H1 (cell line): ENCODE measurements at regions not wholly inside any gene's neighbourhood (a gene's known extent, or its start where the extent isn't known, plus 50 kb on each side); places are given as distances from the start of the nearest gene placed in this dataset.
"Not testable (repeated sequence)": the region's sequence is repeated elsewhere in the genome, so short reads cannot be mapped to it uniquely, and the experiment has no call there.

ENCODE experiments used
- CTCF ChIA-PET: fragments of 300-600 bp; sonication (Branson Sonifier 250); formaldehyde crosslinking; loops from one replicate; lab custom pipeline; 2021; ENCODE audit not compliant: partially characterized antibody; lab: Charles Lee
- POLR2A ChIA-PET: fragments of 300-600 bp; sonication (Branson Sonifier 250); formaldehyde crosslinking; loops from one replicate; lab custom pipeline; 2021; ENCODE audit warnings: inconsistent platforms; ENCODE audit not compliant: partially characterized antibody; lab: Charles Lee
- DNase-seq, 2 experiments: peaks; one replicate each; pipeline versions ENCODE4 v3.0.0 to v3.0.0-alpha.2; 2010 to 2022; ENCODE audit warnings: low spot score in 2 of 2, low read depth in 1 of 2, mixed read lengths in 1 of 2
- FAIRE-seq: peaks from 2 replicates; lab custom pipeline; 2011; peaks lifted over from hg19 to GRCh38; lab: Jason Lieb, UNC
- H2AFZ ChIP-seq: 2 replicates; pipeline ENCODE4 v1.8.1; 2012; ENCODE audit warnings: low read length, inconsistent platforms
- H2AK5ac ChIP-seq: 2 replicates; pipeline ENCODE4 v1.6.1; 2013; ENCODE audit warnings: low read depth, low read length
- H2BK120ac ChIP-seq: replicated peaks from 2 replicates; pipeline ENCODE3; 2013; ENCODE audit warnings: low read depth, low read length, inconsistent platforms
- H2BK12ac ChIP-seq: 2 replicates; pipeline ENCODE4 v1.6.1; 2013; ENCODE audit warnings: low read depth, low read length
- H2BK15ac ChIP-seq: 2 replicates; pipeline ENCODE4 v1.6.1; 2013; ENCODE audit warnings: low read length
- H2BK20ac ChIP-seq: 2 replicates; pipeline ENCODE4 v1.6.1; 2013; ENCODE audit warnings: low read length
- H2BK5ac ChIP-seq: 2 replicates; pipeline ENCODE4 v1.6.1; 2013; ENCODE audit warnings: low read depth, low read length
- H3K14ac ChIP-seq: 2 replicates; pipeline ENCODE4 v1.6.1; 2013; ENCODE audit warnings: inconsistent platforms; ENCODE audit not compliant: insufficient read length
- H3K18ac ChIP-seq: 2 replicates; pipeline ENCODE4 v1.6.1; 2013; ENCODE audit warnings: low read length; ENCODE audit errors: extremely low read depth
- H3K23ac ChIP-seq: 2 replicates; pipeline ENCODE4 v1.6.1; 2013; ENCODE audit warnings: inconsistent platforms; ENCODE audit not compliant: insufficient read length
- H3K23me2 ChIP-seq: 2 replicates; pipeline ENCODE4 v1.6.1; 2013; ENCODE audit warnings: low read depth, low read length
- H3K27ac ChIP-seq: 2 replicates; pipeline ENCODE4 v1.6.1; 2011; ENCODE audit warnings: low read depth, low read length, inconsistent platforms
- H3K27me3 ChIP-seq, 4 experiments: replicated peaks in 1 of 4; 1 replicate in 1 of 4; 2 replicates in 3 of 4; pipeline versions ENCODE4 v1.6.1 to v1.8.1; 2011 to 2013; ENCODE audit warnings: low read length in 3 of 4, mild to moderate bottlenecking in 3 of 4, inconsistent platforms in 2 of 4, mixed read lengths in 2 of 4, moderate library complexity in 1 of 4; ENCODE audit not compliant: control insufficient read depth in 3 of 4, insufficient read depth in 3 of 4; ENCODE audit errors: extremely low read depth in 1 of 4
- H3K36me3 ChIP-seq, 4 experiments: 2 replicates each; pipeline versions ENCODE4 v1.6.1 to v1.8.1; 2011 to 2013; ENCODE audit warnings: mild to moderate bottlenecking in 4 of 4, low read length in 3 of 4, moderate library complexity in 2 of 4, control low read depth in 1 of 4, inconsistent platforms in 1 of 4; ENCODE audit not compliant: insufficient read depth in 4 of 4, control insufficient read depth in 2 of 4
- H3K4ac ChIP-seq: replicated peaks from 2 replicates; pipeline ENCODE3; 2013; ENCODE audit warnings: low read length, low read depth, mixed read lengths, inconsistent platforms; ENCODE audit not compliant: insufficient read length
- H3K4me1 ChIP-seq, 4 experiments: replicated peaks in 1 of 4; 1 replicate in 1 of 4; 2 replicates in 3 of 4; pipeline versions ENCODE4 v1.6.1 to v1.8.1; 2011 to 2013; ENCODE audit warnings: low read length in 3 of 4, inconsistent platforms in 2 of 4, mixed read lengths in 1 of 4; ENCODE audit not compliant: insufficient read depth in 4 of 4, control insufficient read depth in 3 of 4
- H3K4me2 ChIP-seq, 2 experiments: 2 replicates each; pipeline versions ENCODE4 v1.6.1 to v1.8.1; 2011 to 2013; ENCODE audit warnings: low read depth in 2 of 2, low read length in 2 of 2, control low read depth in 1 of 2, inconsistent platforms in 1 of 2, mild to moderate bottlenecking in 1 of 2; ENCODE audit not compliant: insufficient read depth in 1 of 2
- H3K4me3 ChIP-seq, 4 experiments: fragments of 200-600, 300-600 bp in 1 of 4; sonication (generic), shearing (Covaris generic), sonication (Bioruptor Twin) in 1 of 4; 2 replicates each; pipeline versions ENCODE4 v1.5.1 to v1.8.1; 2011 to 2016; ENCODE audit warnings: low read length in 4 of 4, low read depth in 3 of 4, control low read depth in 2 of 4, inconsistent platforms in 2 of 4, mild to moderate bottlenecking in 2 of 4, mixed read lengths in 1 of 4, moderate library complexity in 1 of 4; ENCODE audit not compliant: insufficient read depth in 2 of 4; ENCODE audit errors: extremely low read depth in 1 of 4
- H3K56ac ChIP-seq: replicated peaks from 2 replicates; pipeline ENCODE3; 2013; ENCODE audit warnings: low read depth, mild to moderate bottlenecking, mixed read lengths, low read length, inconsistent platforms; ENCODE audit not compliant: insufficient read length
- H3K79me1 ChIP-seq: 2 replicates; pipeline ENCODE4 v1.6.1; 2013; ENCODE audit warnings: low read depth, low read length, control low read depth
- H3K79me2 ChIP-seq, 2 experiments: 2 replicates each; pipeline versions ENCODE4 v1.6.1 to v1.8.1; 2012 to 2013; ENCODE audit warnings: low read length in 2 of 2, mild to moderate bottlenecking in 2 of 2, inconsistent platforms in 1 of 2; ENCODE audit not compliant: insufficient read depth in 2 of 2, control insufficient read depth in 1 of 2
- H3K9ac ChIP-seq, 4 experiments: replicated peaks in 1 of 4; 1 replicate in 1 of 4; 2 replicates in 3 of 4; pipeline versions ENCODE4 v1.6.1 to v1.8.1; 2011 to 2013; ENCODE audit warnings: low read depth in 3 of 4, low read length in 3 of 4, control low read depth in 2 of 4, mild to moderate bottlenecking in 2 of 4, moderate library complexity in 2 of 4, inconsistent platforms in 1 of 4; ENCODE audit errors: extremely low read depth in 1 of 4
- H3K9me3 ChIP-seq, 2 experiments: 2 replicates each; pipeline versions ENCODE4 v1.6.1 to v1.8.1; 2012 to 2013; ENCODE audit warnings: mild to moderate bottlenecking in 2 of 2, moderate library complexity in 2 of 2, control low read depth in 1 of 2, inconsistent platforms in 1 of 2, low read depth in 1 of 2, low read length in 1 of 2, mixed read lengths in 1 of 2; ENCODE audit not compliant: insufficient read depth in 2 of 2
- H4K20me1 ChIP-seq, 2 experiments: replicated peaks in 1 of 2; 2 replicates each; pipeline versions ENCODE3 to v1.8.1; 2011 to 2013; ENCODE audit warnings: inconsistent platforms in 2 of 2, low read length in 2 of 2, mild to moderate bottlenecking in 1 of 2; ENCODE audit not compliant: insufficient read depth in 2 of 2, control insufficient read depth in 1 of 2
- H4K5ac ChIP-seq: 2 replicates; pipeline ENCODE4 v1.6.1; 2013; ENCODE audit warnings: low read length, low read depth, mixed read lengths, inconsistent platforms; ENCODE audit not compliant: insufficient read length
- H4K8ac ChIP-seq: 2 replicates; pipeline ENCODE4 v1.8.0; 2013; ENCODE audit warnings: mild to moderate bottlenecking, moderate library complexity, low read length, inconsistent platforms; ENCODE audit not compliant: insufficient read depth; ENCODE audit errors: extremely low read depth
- H4K91ac ChIP-seq: replicated peaks from 2 replicates; pipeline ENCODE3; 2013; ENCODE audit warnings: low read length, mixed read lengths, inconsistent platforms; ENCODE audit not compliant: insufficient read length
- WGBS, 2 experiments: shearing (Covaris generic) in 1 of 2; methylation state at CpG; one replicate each; pipeline versions ENCODE4 v1.1.6 to v1.1.7; 2013 to 2015; ENCODE audit warnings: low lambda C conversion rate in 2 of 2, mixed read lengths in 2 of 2, inconsistent platforms in 1 of 2, low coverage in 1 of 2, missing lambda C conversion rate in 1 of 2; ENCODE audit not compliant: insufficient replicate concordance in 2 of 2, insufficient coverage in 1 of 2, insufficient read length in 1 of 2; ENCODE audit errors: extremely low coverage in 1 of 2, missing lambda C conversion rate in 1 of 2; 5-methylcytosine and 5-hydroxymethylcytosine counted together

GRCh38 chr5:21552263-21552662, 1300.9 kb downstream of the CDH12 start:
- H3K14ac ChIP-seq, H4K20me1 ChIP-seq, H3K4me3 ChIP-seq, H3K27me3 ChIP-seq, H3K9ac ChIP-seq, H3K18ac ChIP-seq, H4K91ac ChIP-seq, DNase-seq, H3K4me1 ChIP-seq, H2BK120ac ChIP-seq, H3K79me2 ChIP-seq, H4K5ac ChIP-seq, H3K36me3 ChIP-seq, H2BK15ac ChIP-seq, H3K79me1 ChIP-seq, H3K23me2 ChIP-seq, FAIRE-seq, H2BK12ac ChIP-seq, H3K4me2 ChIP-seq, H4K8ac ChIP-seq, H3K56ac ChIP-seq, H2BK20ac ChIP-seq, H2AFZ ChIP-seq, H2AK5ac ChIP-seq, CTCF ChIA-PET, H2BK5ac ChIP-seq, POLR2A ChIA-PET, H3K4ac ChIP-seq, H3K27ac ChIP-seq, H3K9me3 ChIP-seq, H3K23ac ChIP-seq: not testable (repeated sequence)
- 92% methylated on average over 2 of the region's 3 CpGs; no CpG with 5 or more reads in 1 of the 2 experiments for WGBS, 2 experiments

DNA sequence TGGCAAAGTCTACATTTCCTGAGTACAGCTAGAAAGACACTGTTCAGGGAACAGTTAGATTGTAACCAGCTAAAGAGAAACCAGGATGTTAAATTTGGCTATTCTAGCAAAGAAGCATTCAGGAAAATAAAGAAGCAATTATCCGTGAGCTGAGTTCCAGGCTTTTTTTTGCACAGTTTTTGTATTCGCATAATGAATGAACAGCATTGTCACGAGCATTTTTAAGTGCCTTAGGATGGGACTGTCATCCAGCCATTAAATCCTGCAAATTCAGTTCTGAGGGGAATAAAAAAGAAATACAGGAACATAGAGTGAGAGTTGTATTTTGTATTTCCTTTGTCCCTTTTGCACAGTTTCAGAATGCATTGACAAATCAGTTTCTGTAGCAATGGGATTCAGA, 1302.2 kb downstream of the CDH12 start:
- H2BK5ac ChIP-seq, H3K36me3 ChIP-seq, FAIRE-seq, POLR2A ChIA-PET, H4K91ac ChIP-seq, H4K8ac ChIP-seq, H3K56ac ChIP-seq, H3K23ac ChIP-seq, H3K14ac ChIP-seq, CTCF ChIA-PET, H3K27ac ChIP-seq, H2BK15ac ChIP-seq, H3K18ac ChIP-seq, H3K79me2 ChIP-seq, H3K9ac ChIP-seq, H3K27me3 ChIP-seq, H3K4me3 ChIP-seq, H3K4me2 ChIP-seq, H3K4me1 ChIP-seq, H3K9me3 ChIP-seq, H3K79me1 ChIP-seq, H4K5ac ChIP-seq, H2BK12ac ChIP-seq, H3K23me2 ChIP-seq, H2AFZ ChIP-seq, DNase-seq, H4K20me1 ChIP-seq, H3K4ac ChIP-seq, H2AK5ac ChIP-seq, H2BK20ac ChIP-seq, H2BK120ac ChIP-seq: not testable (repeated sequence)
- WGBS, 2 experiments, result 81% methylated on average over 3 of the region's 3 CpGs; no CpG with 5 or more reads in 1 of the 2 experiments
